GM21723 (cell line): ENCODE measurements at regions not wholly inside any gene's neighbourhood (a gene's known extent, or its start where the extent isn't known, plus 50 kb on each side); places are given as distances from the start of the nearest gene placed in this dataset.
"Not testable (repeated sequence)": the region's sequence is repeated elsewhere in the genome, so short reads cannot be mapped to it uniquely, and the experiment has no call there.

Experiments
- ATAC-seq: cut with Tn5 transposase; IDR thresholded peaks from one replicate; pipeline ENCODE4 v1.9.1; 2021; ENCODE audit warnings: mild to moderate bottlenecking, moderate library complexity; ENCODE audit not compliant: unreplicated experiment

- no peak for ATAC-seq
Observed at GRCh38 chr12:61530456-61530855, 729.7 kb upstream of the USP15 start.

- no peak for ATAC-seq
Observed at GRCh38 chr12:61531195-61531594, 729.0 kb upstream of the USP15 start.

DNA sequence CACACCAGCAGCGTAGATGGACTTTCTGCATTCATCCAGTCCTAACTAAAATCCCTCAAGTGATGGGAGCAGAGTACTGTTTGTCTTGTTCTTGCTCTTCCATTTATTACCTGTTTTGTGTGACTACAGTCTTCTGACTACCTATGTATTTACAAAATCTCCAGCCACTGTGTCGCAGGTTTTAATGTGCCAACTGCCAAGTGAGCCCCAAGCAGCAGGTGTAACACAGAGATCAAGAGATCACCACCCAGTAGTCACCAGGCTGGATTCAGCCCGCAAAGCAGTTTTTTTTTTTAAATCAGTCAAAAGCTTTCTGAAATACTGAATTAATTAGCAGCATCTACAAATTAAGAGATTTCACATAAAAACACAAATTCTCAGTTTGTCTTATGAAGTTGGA, 724.1 kb upstream of the USP15 start:
- no peak for ATAC-seq

DNA sequence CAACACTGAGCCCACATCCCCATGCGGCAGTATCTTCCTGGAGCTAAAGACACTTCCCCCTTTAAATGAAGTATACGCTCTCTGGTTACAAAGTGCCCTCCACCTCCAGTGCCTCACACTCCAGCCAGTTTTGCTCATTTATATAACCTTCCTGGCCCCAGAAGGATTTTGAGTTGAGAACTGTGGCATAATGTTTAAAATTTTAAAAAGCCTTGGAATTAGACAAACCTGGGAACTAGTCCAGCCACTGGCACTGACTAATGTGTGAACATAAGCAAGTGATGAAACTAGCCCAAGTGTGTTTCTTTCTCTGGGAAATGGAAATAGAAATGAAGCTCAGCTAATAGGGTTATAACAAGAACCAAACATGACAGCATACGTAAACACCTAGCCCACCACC, 723.7 kb upstream of the USP15 start:
- ATAC-seq = no peak

DNA sequence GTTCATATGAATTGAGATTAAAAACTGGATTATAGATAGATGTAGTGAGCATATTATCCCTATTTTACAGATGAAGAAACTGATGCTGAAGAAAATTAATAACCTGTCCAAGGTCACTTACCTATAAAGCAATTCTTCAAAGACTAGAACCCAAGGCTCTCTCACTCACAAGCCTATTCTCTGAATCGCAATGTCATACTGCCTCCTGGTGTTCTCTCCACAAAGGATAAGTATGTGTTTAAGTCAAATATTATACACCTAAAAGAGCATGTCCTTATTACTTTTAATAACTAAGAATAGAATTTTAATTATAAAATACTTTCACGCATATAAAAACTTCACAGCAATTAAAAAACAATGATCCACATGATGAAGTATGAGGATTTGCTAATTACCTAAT, 721.3 kb upstream of the USP15 start:
- ATAC-seq = no peak

GRCh38 chr12:61542551-61542950, 717.7 kb upstream of the USP15 start:
- ATAC-seq = no peak

DNA sequence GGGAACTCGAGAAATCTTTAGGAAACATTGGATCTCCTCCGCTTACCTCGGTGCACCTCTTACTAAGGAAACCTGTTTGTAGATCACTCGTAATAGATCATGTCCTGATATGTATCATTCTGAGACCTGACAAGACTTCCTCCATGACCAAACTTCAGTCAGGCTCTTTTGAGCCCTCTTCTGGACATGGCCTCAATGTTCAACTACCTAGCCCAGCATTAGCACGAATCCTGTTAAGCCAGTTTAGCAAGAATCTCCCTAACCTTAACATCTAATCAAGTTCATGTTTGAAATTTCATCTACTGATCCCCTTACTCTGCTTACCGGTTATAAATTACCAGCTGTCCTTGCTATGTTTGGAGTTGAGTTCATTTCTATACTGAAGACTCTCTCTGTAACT, 713.9 kb upstream of the USP15 start:
- no peak for ATAC-seq

GRCh38 chr12:61553091-61553490, 707.1 kb upstream of the USP15 start:
- no peak for ATAC-seq

DNA sequence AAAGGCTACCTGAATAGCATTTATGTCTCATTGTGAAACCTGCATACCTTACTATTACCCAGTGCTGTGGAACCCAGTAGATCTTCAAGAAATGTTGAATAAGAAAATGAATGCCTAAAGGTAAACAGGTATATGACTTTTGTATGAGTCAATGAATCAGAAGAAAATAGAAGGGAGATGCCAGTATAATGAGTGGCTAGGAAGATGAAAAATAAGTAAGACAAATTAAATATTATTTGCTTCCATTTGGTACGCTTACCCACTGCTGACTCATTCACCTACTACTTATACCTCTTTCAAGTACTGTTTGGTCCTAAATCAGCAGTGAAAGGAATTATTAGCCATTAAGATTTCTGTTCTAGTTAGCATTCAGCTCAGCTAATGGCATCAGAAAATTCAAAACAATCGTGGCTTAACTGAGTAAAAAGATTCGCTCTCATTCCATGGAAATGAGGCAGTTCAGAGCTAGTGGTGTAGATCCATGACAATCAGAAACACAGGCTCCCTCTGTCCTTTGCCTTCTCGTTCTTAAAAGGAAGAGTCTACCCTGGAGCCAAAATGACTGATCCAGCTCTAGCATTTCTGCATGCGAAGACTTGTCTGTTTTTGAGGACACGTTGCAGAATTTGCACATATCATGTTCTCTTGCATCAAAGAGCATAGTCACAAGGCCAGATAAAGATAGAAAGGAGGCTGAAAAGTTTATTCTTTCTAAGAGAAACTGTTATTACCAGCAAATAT, 705.8 kb upstream of the USP15 start:
- no peak for ATAC-seq

DNA sequence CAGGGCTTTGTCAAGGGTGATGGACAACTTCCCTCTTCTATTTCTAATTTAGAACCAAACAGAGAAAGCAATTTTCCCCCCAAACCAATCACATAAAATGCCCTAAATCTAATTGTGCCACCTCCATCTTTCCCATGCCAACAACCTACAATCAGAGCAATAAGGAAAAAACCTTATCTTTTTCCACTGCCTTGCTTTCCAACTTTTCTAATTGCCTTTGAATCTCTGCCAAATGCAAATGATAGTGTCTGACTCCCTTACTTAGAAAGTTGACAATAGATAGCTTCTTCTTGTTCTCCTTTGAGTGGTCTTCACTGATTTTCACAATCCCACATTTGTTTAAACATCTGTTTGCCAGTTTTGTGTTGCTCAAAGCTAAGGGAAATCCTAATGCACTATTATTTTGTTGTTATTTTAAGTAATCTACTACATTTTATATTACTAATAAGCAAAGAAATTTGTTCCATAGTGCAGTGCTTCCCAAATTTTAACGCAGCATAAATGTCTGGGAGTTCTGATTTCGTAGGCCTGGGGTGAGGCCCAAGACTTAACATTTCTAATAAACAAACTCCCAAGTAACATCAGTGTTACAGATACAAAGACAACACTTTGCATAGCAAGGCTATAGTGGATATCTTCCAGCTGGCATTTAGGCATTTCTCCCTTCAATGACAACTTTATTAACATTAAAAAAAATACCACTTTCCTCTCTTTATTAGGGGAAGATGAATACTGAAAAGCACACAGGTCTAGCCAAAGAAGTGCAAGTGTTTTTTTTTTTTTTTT, 696.3 kb upstream of the USP15 start:
- no peak for ATAC-seq

- ATAC-seq = no peak
Observed at GRCh38 chr12:61564466-61564865, 695.7 kb upstream of the USP15 start.

GRCh38 chr12:61566183-61566582, 694.0 kb upstream of the USP15 start:
- ATAC-seq = no peak

GRCh38 chr12:61574339-61574738, 685.9 kb upstream of the USP15 start:
- ATAC-seq = no peak

- no peak for ATAC-seq
Observed at GRCh38 chr12:61584943-61585342, 675.3 kb upstream of the USP15 start.

DNA sequence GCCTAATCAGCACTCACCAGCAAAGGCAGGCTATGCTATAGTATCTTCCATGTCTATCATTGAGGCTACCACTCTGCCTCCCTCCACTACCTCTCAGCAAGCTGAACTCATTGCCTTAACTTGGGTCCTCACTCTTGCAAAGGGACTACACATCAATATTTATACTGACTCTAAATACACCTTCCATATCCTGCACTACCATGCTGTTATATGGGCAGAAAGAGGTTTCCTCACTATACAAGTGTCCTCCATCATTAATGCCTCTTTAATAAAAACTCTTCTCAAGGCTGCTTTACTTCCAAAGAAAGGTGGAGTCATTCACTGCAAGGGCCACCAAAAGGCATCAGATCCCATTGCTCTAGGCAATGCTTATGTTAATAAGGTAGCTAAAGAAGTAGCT, 669.3 kb upstream of the USP15 start:
- not testable (repeated sequence) for ATAC-seq

DNA sequence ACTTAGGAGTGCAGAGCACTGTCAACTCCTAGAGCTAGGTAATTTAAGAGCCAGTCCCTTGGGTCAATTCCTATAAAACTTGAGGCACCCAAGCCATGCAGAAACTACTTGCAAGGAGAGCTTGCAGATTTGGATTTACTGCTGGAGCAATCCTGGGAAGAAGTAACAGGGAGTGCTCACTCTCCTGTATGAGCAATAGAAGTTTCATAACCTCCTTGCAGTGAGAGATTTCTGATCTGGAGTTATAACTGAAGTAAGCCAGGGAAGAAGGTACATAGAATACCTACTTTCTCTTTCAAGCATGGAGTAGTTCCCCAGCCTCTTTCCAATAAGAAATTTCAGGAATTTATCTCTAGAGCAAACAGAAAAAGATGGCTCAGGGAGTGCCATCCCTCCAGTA, 650.1 kb upstream of the USP15 start:
- no peak for ATAC-seq

DNA sequence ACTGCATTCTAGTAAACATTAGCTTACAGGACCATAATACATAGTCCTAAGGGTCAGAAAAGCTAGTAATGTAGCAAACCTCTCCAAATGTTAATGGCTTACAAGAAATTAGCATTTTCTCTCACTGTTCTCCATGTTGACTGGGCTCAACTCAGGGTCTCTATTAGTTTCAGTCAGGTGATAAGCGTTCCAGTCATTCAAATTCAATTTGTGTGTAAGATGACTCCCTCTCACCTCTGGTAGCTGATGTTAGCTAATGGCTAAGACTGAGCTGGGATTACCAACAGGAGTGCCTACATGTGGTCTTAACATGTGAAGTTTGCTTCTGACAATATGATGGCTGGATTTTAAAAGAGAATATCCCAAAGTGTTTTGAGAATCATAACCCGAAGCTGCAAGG, 630.5 kb upstream of the USP15 start:
- no peak for ATAC-seq

- ATAC-seq = no peak
Observed at GRCh38 chr12:61646639-61647038, 613.6 kb upstream of the USP15 start.

DNA sequence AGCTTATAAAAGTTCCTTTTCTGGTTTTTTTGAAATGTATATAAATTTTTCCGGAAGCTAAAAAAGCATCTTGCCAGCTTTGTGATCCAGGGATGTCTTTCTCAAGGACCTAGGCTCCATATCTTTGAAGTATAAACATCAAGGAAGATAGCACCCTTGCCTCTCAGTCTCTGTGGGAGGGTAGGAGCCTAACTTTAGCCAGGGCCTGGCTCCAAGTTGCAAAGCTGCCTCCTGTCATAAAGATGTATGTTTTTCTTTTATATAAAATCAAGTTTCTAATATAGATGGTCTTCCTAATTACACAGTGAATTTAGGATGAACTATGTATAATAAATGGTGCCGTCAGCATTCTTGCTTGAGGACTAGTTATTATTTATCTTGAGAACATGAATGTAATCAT, 612.6 kb upstream of the USP15 start:
- no peak for ATAC-seq

- ATAC-seq = no peak
Observed at GRCh38 chr12:61652265-61652664, 607.9 kb upstream of the USP15 start.

- no peak for ATAC-seq
Observed at GRCh38 chr12:61654698-61655097, 605.5 kb upstream of the USP15 start.

GRCh38 chr12:61655241-61655640, 605.0 kb upstream of the USP15 start:
- no peak for ATAC-seq

- ATAC-seq = no peak
Observed at GRCh38 chr12:61667676-61668075, 592.5 kb upstream of the USP15 start.
